OCI-LY3 (cell line): ENCODE measurements at regions not wholly inside any gene's neighbourhood (a gene's known extent, or its start where the extent isn't known, plus 50 kb on each side); places are given as distances from the start of the nearest gene placed in this dataset.

Experiments used
- H2AFZ ChIP-seq: fragments of 200-600, 300-600 bp; shearing (Covaris generic); 2 replicates; pipeline ENCODE4 v1.6.0; 2014; ENCODE audit warnings: antibody characterized with exemption, low read depth, low read length
- H3K27ac ChIP-seq: fragments of 200-600, 300-600 bp; sonication (generic); 2 replicates; pipeline ENCODE4 v1.5.1; 2014; ENCODE audit warnings: mild to moderate bottlenecking, low read length, moderate library complexity, mixed read lengths
- H3K27me3 ChIP-seq: fragments of 200-600, 300-600 bp; sonication (generic); 2 replicates; pipeline ENCODE4 v1.6.1; 2014; ENCODE audit warnings: low read depth, low read length, mixed read lengths
- H3K36me3 ChIP-seq: fragments of 200-600, 300-600 bp; sonication (generic); replicated peaks from 2 replicates; pipeline ENCODE3; 2014; ENCODE audit warnings: low read depth, low read length, mixed read lengths
- H3K4me1 ChIP-seq: fragments of 300-600, 200-600 bp; sonication (generic); 2 replicates; pipeline ENCODE4 v1.6.1; 2014; ENCODE audit warnings: low read length, mixed read lengths
- H3K4me2 ChIP-seq: fragments of 200-600, 300-600 bp; sonication (generic); 2 replicates; pipeline ENCODE4 v1.6.1; 2014; ENCODE audit warnings: low read length, mixed read lengths
- H3K4me3 ChIP-seq: fragments of 300-600, 200-600 bp; sonication (generic); 2 replicates; pipeline ENCODE4 v1.5.1; 2014; ENCODE audit warnings: antibody characterized with exemption, mild to moderate bottlenecking, low read length, moderate library complexity
- H3K79me2 ChIP-seq: fragments of 300-600, 200-600 bp; shearing (Covaris generic); 2 replicates; pipeline ENCODE4 v1.6.1; 2014; ENCODE audit warnings: mild to moderate bottlenecking, low read length, mixed read lengths
- H3K9ac ChIP-seq: fragments of 300-600, 200-600 bp; shearing (Covaris generic); 2 replicates; pipeline ENCODE4 v1.6.0; 2014; ENCODE audit warnings: mild to moderate bottlenecking, low read length, moderate library complexity
- H3K9me3 ChIP-seq: fragments of 200-600, 300-600 bp; shearing (Covaris generic); 2 replicates; pipeline ENCODE4 v1.6.1; 2014; ENCODE audit warnings: low read length, mixed read lengths; ENCODE audit not compliant: insufficient read depth
- H4K20me1 ChIP-seq: fragments of 200-600, 300-600 bp; sonication (generic); 2 replicates; pipeline ENCODE4 v1.6.1; 2016; ENCODE audit warnings: low read length, mixed read lengths; ENCODE audit not compliant: insufficient read depth
- EZH2phosphoT487 ChIP-seq: fragments of 200-600 bp; shearing (Covaris generic); IDR thresholded peaks from 2 replicates; pipeline ENCODE4 v1.6.1; 2018; ENCODE audit warnings: antibody characterized with exemption, mixed run types, low read depth
- TF ChIP-seq, protein P1 (sequence below): fragments of 200-600, 300-600 bp; sonication (generic); IDR thresholded peaks from 2 replicates; pipeline ENCODE4 v1.5.1; 2014; ENCODE audit warnings: antibody characterized with exemption, low read length, low read depth

DNA sequence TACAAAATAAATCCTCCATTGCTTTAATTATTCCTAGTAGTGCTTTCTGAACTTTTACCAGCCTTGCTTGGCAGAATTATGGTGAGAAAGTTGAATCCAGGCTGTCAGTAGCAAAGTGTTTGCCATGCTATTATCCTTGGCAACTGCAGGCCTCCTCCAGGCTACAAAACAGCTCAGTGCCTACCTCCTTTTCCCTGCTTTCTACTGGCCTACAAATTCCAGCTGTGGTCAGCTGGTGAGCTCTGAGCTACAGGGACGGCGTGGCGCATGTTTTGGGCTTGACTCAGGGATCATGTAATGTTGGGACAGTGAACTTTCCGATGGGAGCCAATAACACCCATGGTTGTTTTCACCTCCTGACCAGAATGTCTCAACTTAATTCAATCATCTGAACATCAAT, 456.1 kb upstream of the ADAMTS5 start:
- no peak overlapping the region for H3K4me2 ChIP-seq
- no peaks in the 10 kb centered on the region for H4K20me1 ChIP-seq
- TF ChIP-seq, protein P1, sequence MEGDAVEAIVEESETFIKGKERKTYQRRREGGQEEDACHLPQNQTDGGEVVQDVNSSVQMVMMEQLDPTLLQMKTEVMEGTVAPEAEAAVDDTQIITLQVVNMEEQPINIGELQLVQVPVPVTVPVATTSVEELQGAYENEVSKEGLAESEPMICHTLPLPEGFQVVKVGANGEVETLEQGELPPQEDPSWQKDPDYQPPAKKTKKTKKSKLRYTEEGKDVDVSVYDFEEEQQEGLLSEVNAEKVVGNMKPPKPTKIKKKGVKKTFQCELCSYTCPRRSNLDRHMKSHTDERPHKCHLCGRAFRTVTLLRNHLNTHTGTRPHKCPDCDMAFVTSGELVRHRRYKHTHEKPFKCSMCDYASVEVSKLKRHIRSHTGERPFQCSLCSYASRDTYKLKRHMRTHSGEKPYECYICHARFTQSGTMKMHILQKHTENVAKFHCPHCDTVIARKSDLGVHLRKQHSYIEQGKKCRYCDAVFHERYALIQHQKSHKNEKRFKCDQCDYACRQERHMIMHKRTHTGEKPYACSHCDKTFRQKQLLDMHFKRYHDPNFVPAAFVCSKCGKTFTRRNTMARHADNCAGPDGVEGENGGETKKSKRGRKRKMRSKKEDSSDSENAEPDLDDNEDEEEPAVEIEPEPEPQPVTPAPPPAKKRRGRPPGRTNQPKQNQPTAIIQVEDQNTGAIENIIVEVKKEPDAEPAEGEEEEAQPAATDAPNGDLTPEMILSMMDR, result no peak
- TF ChIP-seq EZH2phosphoT487, result no peak
- H2AFZ ChIP-seq, result no peak overlapping the region
- H3K27me3 ChIP-seq, result no peaks in the 10 kb centered on the region
- H3K9me3 ChIP-seq, result no peaks in the 10 kb centered on the region
- H3K9ac ChIP-seq, result no peak overlapping the region
- H3K79me2 ChIP-seq, result no peaks in the 10 kb centered on the region
- H3K4me3 ChIP-seq, result no peak overlapping the region
- H3K36me3 ChIP-seq, result no peaks in the 10 kb centered on the region
- H3K4me1 ChIP-seq, result 0 out of 2 replicates have a peak, but pooled peaks cover 9% of the 10 kb centered on the region
- H3K27ac ChIP-seq, result no peak overlapping the region

DNA sequence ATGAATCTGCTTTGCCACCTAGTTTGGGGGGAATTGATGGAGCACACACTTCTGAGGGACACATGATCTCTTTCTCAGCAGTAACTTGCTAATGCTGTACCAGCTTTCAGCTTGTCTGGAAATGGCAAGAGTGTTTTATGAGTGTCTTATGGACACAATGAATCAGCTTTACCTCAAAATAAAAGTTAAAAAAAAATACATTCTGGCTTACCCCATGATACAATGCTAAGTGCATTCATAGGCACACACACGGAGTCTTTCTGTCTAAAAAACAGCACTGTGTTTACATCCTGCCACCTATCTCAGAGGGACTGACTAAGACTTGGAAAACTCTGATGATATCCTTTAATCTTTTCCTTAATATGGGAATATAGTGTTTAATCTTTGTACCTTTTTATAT, 455.5 kb upstream of the ADAMTS5 start:
- no peak overlapping the region for H3K9ac ChIP-seq
- H2AFZ ChIP-seq, result no peak overlapping the region
- H3K27me3 ChIP-seq, result no peaks in the 10 kb centered on the region
- H3K9me3 ChIP-seq, result no peaks in the 10 kb centered on the region
- no peaks in the 10 kb centered on the region for H4K20me1 ChIP-seq
- 0 out of 2 replicates have a peak, but pooled peaks cover 9% of the 10 kb centered on the region for H3K4me1 ChIP-seq
- no peaks in the 10 kb centered on the region for H3K36me3 ChIP-seq
- H3K79me2 ChIP-seq, result no peaks in the 10 kb centered on the region
- no peak overlapping the region for H3K4me3 ChIP-seq
- TF ChIP-seq, protein P1, result no peak
- no peak for TF ChIP-seq EZH2phosphoT487
- H3K27ac ChIP-seq, result no peak overlapping the region
- H3K4me2 ChIP-seq, result no peak overlapping the region

DNA sequence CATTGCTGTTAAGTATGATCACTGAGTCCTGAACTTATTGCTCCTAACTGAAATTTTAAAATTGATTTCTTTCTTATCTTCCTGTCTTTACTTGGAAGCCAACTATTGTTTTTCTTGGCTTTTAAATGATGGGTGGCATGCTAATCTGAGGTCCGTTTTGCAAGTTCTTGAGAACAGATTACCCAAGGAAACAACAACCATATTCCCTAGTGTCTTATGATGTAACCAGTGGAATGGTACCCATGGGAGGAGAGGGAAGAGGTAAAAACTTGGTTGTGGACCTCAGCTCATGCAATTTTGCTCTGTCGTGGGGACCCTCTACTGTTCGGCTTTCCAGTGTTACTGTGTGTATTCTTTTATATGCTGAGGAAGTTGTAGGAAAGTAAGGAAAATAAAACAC, 454.8 kb upstream of the ADAMTS5 start:
- H3K36me3 ChIP-seq, result no peaks in the 10 kb centered on the region
- no peaks in the 10 kb centered on the region for H3K9me3 ChIP-seq
- 0 out of 2 replicates have a peak, but pooled peaks cover 9% of the 10 kb centered on the region for H3K4me1 ChIP-seq
- TF ChIP-seq, protein P1, result no peak
- TF ChIP-seq EZH2phosphoT487, result no peak
- no peak overlapping the region for H3K4me2 ChIP-seq
- no peak overlapping the region for H2AFZ ChIP-seq
- no peak overlapping the region for H3K4me3 ChIP-seq
- no peak overlapping the region for H3K9ac ChIP-seq
- no peaks in the 10 kb centered on the region for H3K79me2 ChIP-seq
- H4K20me1 ChIP-seq, result no peaks in the 10 kb centered on the region
- H3K27me3 ChIP-seq, result no peaks in the 10 kb centered on the region
- no peak overlapping the region for H3K27ac ChIP-seq

DNA sequence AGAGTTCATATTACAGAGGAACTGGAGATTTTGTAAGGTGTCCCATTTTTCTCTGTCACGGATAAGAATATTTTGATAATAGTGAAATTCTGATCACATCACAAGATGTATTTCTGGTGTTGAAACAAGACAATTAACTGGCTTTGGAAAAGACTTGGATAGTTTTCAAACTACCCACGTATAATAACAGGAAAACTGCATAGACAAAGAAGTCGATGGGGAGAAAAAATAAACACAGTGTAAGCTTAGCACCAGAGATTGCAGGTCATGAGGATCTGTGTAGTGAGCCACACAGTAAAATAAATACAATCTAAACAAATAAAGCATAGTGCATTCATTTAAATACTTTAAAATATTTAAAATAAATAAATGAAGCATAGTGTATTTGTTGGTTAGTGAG, 452.3 kb upstream of the ADAMTS5 start:
- Histone ChIP-seq H2AFZ (no peak overlapping the region), H3K4me3 (no peak overlapping the region), H3K27me3 (no peaks in the 10 kb centered on the region), H3K36me3 (no peaks in the 10 kb centered on the region), H3K9me3 (no peaks in the 10 kb centered on the region), H3K79me2 (no peaks in the 10 kb centered on the region), H3K9ac (no peak overlapping the region), H3K4me1 (no peaks in the 10 kb centered on the region), H3K27ac (no peak overlapping the region), H3K4me2 (no peak overlapping the region), H4K20me1 (no peaks in the 10 kb centered on the region)
- TF ChIP-seq, protein P1, result no peak
- no peak for TF ChIP-seq EZH2phosphoT487
